ENCODE measurements at regions not wholly inside any gene's neighbourhood (a gene's known extent, or its start where the extent isn't known, plus 50 kb on each side); places are given as distances from the start of the nearest gene placed in this dataset.
A peak's percentile ranks its signal among the peaks of the same experiment; 100 is the strongest.

GRCh38 chr10:9602998-9603397 lies 1414.7 kb upstream of the CELF2 start:
- SMC1A ChIA-PET (ENCODE audit: uncharacterized antibody, unreplicated experiment), result no interaction called here
- H3K4me2 ChIP-seq (ENCODE audit: control insufficient read depth, insufficient read depth), result no peak overlapping the region
- in situ Hi-C loops (cut with MboI) (loop anchor here (25.0 kb wide), 1 partner anchor 1659 kb away; no protein-coding TSS in a partner anchor), intact Hi-C loops (cut with micrococcal nuclease; ENCODE audit: unreplicated experiment) (no loop called here)
- DNase-seq (ENCODE audit: low read depth, low spot score) (no peak), ATAC-seq (no peak), FAIRE-seq (no peak)
- no peak overlapping the region for H3K4me3 ChIP-seq
- H3K36me3 ChIP-seq (ENCODE audit: control insufficient read depth in 2 of 2, insufficient read depth in 2 of 2, low read length in 1 of 2), result no peaks in the 10 kb centered on the region
- peak overlapping the region; percentile 17; the same call in 1 of the 2 replicates for H2AFZ ChIP-seq (ENCODE audit: control insufficient read depth, low read depth, low read length)
- RAD21 ChIA-PET (ENCODE audit: unreplicated experiment), result no interaction called here
- no peak overlapping the region for H3K9ac ChIP-seq (ENCODE audit: control insufficient read depth, insufficient read depth, low read length)
- H3K9me3 ChIP-seq (replicated peaks; ENCODE audit: control insufficient read depth, insufficient read depth, low read length), result no peaks in the 10 kb centered on the region; the same call in 2 of the 3 replicates
- H3K27ac ChIP-seq (ENCODE audit: control insufficient read depth, insufficient read depth), result no peak overlapping the region
- H4K20me1 ChIP-seq (ENCODE audit: control insufficient read depth, insufficient read depth), result no peaks in the 10 kb centered on the region
- WGBS (ENCODE audit: insufficient coverage, insufficient replicate concordance, low lambda C conversion rate, missing lambda C conversion rate), result 18% methylated on average over 9 of the region's 9 CpGs
- no peaks in the 10 kb centered on the region for H3K27me3 ChIP-seq (replicated peaks in 1 of 2; ENCODE audit: control insufficient read depth in 2 of 2, insufficient read depth in 2 of 2, low read length in 1 of 2)
- CTCF ChIA-PET, result interaction anchor here (0.6 kb wide), 1 partner anchor 1644 kb away, joined by 4 read pairs; no protein-coding TSS in a partner anchor
- POLR2A ChIA-PET, result no interaction called here
- H3K79me2 ChIP-seq (ENCODE audit: control insufficient read depth, insufficient read depth, low read length), result no peaks in the 10 kb centered on the region
- BruUV-seq (replicated peaks), result no TSS peak
- no peaks in the 10 kb centered on the region for H3K4me1 ChIP-seq (ENCODE audit: control insufficient read depth, insufficient read depth, low read length)
- TF ChIP-seq RELA (IDR thresholded peaks at IDR 0.05; ENCODE audit: borderline replicate concordance, partially characterized antibody) (no peak), KDM1A (IDR thresholded peaks at IDR 0.05; ENCODE audit: borderline replicate concordance) (no peak), SKIL (IDR thresholded peaks at IDR 0.05; ENCODE audit: low read depth, poor library complexity, severe bottlenecking) (no peak), FOS (IDR thresholded peaks at IDR 0.05; ENCODE audit: borderline replicate concordance, extremely low read depth, insufficient read length) (no peak), E4F1 (IDR thresholded peaks at IDR 0.05; ENCODE audit: borderline replicate concordance, partially characterized antibody) (no peak), PML (IDR thresholded peaks at IDR 0.05; ENCODE audit: low read length) (no peak), CUX1 (IDR thresholded peaks at IDR 0.05; ENCODE audit: insufficient replicate concordance, low read depth, low read length) (no peak), FOXK2 (IDR thresholded peaks at IDR 0.05) (no peak), CEBPB (IDR thresholded peaks at IDR 0.05; ENCODE audit: borderline replicate concordance in 1 of 2, low read depth in 2 of 2, low read length in 2 of 2) (no peak), NFXL1 (IDR thresholded peaks at IDR 0.05; ENCODE audit: borderline replicate concordance) (no peak)
